Natural killer cell treated with Interleukin-12 subunit alpha and Interleukin-12 subunit beta and Interleukin-15 and Interleukin-18, amount 100 ng/mL, for 72 hours (primary cell): ENCODE measurements at regions not wholly inside any gene's neighbourhood (a gene's known extent, or its start where the extent isn't known, plus 50 kb on each side); places are given as distances from the start of the nearest gene placed in this dataset.
"Not testable (repeated sequence)": the region's sequence is repeated elsewhere in the genome, so short reads cannot be mapped to it uniquely, and the experiment has no call there.

Experiments used
- ATAC-seq, 2 donors: fragments of 150-1000 bp; cut with Tn5 transposase in 1 of 2; sonication (Bioruptor Pico), chemical (Tn5 transposase) in 1 of 2; 2 replicates each; pipeline ENCODE4 v1.10.0; 2021
- DNase-seq: peaks from one replicate; pipeline ENCODE4 v3.0.0; 2022; ENCODE audit warnings: low spot score
- H3K27ac Mint-ChIP-seq, 2 donors: 1 replicate in 1 of 2; 2 replicates in 1 of 2; pipeline ENCODE4 v1.8.0; 2022; ENCODE audit warnings: mixed read lengths in 2 of 2, mild to moderate bottlenecking in 1 of 2, moderate library complexity in 1 of 2
- H3K27me3 Mint-ChIP-seq, 2 donors: 1 replicate in 1 of 2; 2 replicates in 1 of 2; pipeline ENCODE4 v1.8.0; 2022; ENCODE audit warnings: mixed read lengths in 2 of 2
- H3K36me3 Mint-ChIP-seq: one replicate; pipeline ENCODE4 v1.8.0; 2022; ENCODE audit warnings: mixed read lengths
- H3K4me1 Mint-ChIP-seq, 2 donors: 1 replicate in 1 of 2; 2 replicates in 1 of 2; pipeline ENCODE4 v1.8.0; 2022; ENCODE audit warnings: low read depth in 2 of 2, mixed read lengths in 2 of 2, mild to moderate bottlenecking in 1 of 2
- H3K4me3 Mint-ChIP-seq: one replicate; pipeline ENCODE4 v1.8.0; 2022; ENCODE audit warnings: mixed read lengths
- H3K9me3 Mint-ChIP-seq: 2 replicates; pipeline ENCODE4 v1.8.0; 2022; ENCODE audit warnings: mixed read lengths

DNA sequence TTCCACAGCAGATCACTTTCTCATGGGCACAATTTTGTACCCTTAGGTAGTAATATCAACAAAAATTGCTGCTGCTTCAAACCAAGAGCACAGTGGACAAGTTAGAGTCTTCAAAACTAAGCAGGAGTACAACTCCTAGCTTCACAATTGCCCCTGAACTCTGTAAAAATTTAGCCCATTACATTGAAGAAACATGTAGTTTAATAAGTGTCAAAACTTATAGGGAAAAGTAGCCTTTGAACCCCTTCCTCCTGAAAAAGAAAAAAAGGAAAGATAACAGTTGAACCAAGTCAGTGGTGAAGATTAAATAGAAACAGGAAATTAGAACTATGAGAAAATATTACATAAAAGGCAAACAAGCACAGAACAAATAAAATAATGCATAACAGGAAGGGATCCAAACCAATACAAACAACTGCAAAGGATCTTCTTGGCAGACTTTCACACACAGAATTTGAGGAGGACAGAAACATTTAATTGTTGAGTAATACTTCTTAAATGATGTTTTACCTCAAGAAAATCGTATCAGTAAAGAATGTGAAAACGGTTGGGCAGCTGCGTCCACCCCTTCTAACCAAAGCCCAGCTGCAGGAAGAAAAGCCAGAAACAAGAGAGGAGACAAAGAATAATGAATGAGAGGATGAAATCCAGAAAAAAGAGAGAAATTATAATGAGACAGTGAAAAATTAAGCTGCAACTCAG lies 636.0 kb downstream of the NR2F1-AS1 start:
- Mint-ChIP-seq H3K36me3 (no peaks in the 10 kb centered on the region), H3K27me3 (no peaks in the 10 kb centered on the region), H3K4me1 (no peaks in the 10 kb centered on the region), H3K27ac (no peak overlapping the region), H3K9me3 (peaks cover 16% of the 10 kb centered on the region), H3K4me3 (no peak overlapping the region)
- no peak for DNase-seq
- ATAC-seq: no peak

DNA sequence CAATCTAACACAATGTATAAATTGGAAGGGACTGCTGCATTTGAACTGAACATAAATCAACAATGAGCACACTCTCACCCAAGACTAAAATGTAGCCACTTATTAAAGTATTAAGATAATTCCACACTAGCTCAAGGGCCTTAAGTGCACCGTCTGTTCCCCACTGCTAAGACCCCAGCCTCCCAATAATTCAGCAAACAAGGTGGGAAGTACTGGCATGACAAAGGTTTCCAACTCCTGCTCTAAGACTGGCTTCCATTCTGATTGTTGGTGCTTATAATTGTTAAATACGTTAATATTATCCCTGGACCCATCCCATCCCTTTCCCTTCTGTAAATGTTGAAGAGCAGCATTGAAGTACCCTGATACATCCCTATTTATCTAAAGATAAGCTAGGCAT lies 636.7 kb downstream of the NR2F1-AS1 start:
- Mint-ChIP-seq H3K27ac (no peak overlapping the region), H3K4me1 (no peaks in the 10 kb centered on the region), H3K4me3 (no peak overlapping the region), H3K9me3 (peaks cover 15% of the 10 kb centered on the region), H3K27me3 (no peaks in the 10 kb centered on the region), H3K36me3 (no peaks in the 10 kb centered on the region)
- ATAC-seq (no peak), DNase-seq (no peak)

DNA sequence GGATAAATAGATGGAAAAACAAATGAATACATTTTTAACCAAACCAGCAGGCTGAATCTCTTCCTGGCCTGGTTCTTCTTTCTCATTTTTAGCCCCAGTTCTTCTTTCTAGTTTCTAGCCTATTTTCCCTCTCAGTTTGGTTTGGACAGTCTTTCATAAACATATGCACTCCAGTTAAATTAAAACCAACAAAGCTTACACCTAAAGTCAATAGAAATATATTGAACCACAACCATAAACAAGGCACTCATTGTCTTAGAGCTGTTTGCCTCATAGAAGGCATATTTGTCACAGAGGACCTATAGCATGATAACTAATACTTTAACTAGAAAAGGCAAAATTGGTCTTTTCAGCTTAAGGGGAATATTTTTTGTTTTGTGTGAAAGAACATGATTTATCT lies 638.3 kb downstream of the NR2F1-AS1 start:
- Mint-ChIP-seq H3K27me3 (no peaks in the 10 kb centered on the region), H3K9me3 (peaks cover 12% of the 10 kb centered on the region), H3K4me3 (no peak overlapping the region), H3K36me3 (no peaks in the 10 kb centered on the region), H3K27ac (no peak overlapping the region), H3K4me1 (no peaks in the 10 kb centered on the region)
- no peak for ATAC-seq
- no peak for DNase-seq

DNA sequence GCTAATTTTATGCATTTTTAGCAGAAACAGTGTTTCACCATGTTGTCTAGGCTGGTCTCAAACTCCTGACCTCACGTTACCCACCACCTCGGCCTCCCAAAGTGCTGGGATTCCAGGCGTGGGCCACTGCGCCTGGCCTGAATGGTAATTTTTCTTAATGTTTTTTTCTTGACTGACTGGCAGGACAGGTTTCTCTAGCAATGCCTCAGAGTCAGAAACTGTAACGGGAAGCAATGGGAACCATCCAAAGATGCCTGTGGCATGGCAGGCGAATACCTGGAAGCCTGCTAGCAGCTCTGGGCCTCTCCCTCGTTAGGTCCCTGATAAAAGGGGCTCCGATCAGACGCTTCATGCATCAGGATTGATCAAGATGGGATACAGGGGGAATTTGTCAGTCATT lies 639.2 kb downstream of the NR2F1-AS1 start:
- no peaks in the 10 kb centered on the region for H3K27me3 Mint-ChIP-seq
- H3K4me3 Mint-ChIP-seq: no peak overlapping the region
- DNase-seq (no peak), ATAC-seq (no peak)
- H3K9me3 Mint-ChIP-seq: peaks cover 9% of the 10 kb centered on the region
- no peaks in the 10 kb centered on the region for H3K4me1 Mint-ChIP-seq
- H3K27ac Mint-ChIP-seq: no peak overlapping the region
- H3K36me3 Mint-ChIP-seq: no peaks in the 10 kb centered on the region

DNA sequence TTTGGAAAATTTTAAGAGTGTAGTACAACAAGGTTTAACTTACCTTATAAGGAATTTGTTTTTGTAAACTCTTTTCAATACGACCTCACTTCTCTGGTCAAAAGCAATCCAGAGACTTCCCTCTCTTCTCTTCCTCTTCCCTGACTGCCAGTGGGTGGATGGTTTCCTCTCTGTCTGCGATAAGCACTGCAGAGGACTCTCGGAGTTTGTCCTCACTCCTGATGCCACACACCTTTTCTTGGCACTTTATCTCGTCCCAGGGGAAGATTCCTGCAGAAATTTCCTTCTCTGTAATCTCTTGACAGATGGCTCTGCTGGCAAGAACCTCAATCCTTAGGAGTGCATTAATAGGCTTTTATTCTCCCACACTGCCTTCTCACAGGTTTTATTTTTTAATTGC lies 641.6 kb downstream of the NR2F1-AS1 start:
- ATAC-seq (no peak), DNase-seq (no peak)
- Mint-ChIP-seq H3K27ac (no peak overlapping the region), H3K9me3 (peaks cover 8% of the 10 kb centered on the region), H3K36me3 (no peaks in the 10 kb centered on the region), H3K4me3 (no peak overlapping the region), H3K4me1 (no peaks in the 10 kb centered on the region), H3K27me3 (no peaks in the 10 kb centered on the region)

DNA sequence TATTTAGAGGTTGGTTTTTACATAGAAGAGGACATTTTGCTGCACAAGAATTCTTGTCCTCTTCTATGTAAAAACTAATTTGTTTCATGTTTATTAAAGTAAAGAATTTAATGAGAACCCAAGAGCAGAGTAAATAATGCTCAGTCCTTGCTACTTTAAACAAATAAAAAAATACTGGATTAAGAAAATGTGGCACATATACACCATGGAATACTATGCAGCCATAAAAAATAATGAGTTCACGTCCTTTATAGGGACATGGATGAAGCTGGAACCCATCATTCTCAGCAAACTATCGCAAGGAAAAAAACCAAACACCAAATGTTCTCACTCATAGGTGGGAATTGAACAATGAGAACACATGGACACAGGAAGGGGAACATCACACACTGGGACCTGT lies 643.6 kb downstream of the NR2F1-AS1 start:
- not testable (repeated sequence) for H3K9me3 Mint-ChIP-seq, H3K27me3 Mint-ChIP-seq, H3K27ac Mint-ChIP-seq, H3K4me3 Mint-ChIP-seq, H3K36me3 Mint-ChIP-seq, DNase-seq, ATAC-seq, H3K4me1 Mint-ChIP-seq

DNA sequence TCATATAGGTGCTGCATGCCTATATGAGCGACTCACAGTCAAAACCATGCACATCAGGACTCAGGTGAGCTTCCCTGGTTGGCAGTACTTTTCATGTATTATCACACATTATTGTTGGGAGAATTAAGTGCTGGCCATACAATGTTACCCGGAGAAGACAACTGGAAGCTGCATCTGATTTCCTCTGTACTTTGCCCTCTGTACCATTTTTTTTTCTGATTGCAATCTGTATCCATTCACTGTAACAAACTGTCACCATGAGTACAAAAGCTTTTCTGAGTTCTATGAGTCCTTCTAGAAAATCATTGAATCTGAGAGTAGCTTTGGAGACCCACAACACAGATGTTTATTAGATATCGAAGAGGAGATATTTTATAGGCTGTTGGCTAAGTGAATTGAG lies 651.0 kb downstream of the NR2F1-AS1 start:
- no peaks in the 10 kb centered on the region for H3K36me3 Mint-ChIP-seq

DNA sequence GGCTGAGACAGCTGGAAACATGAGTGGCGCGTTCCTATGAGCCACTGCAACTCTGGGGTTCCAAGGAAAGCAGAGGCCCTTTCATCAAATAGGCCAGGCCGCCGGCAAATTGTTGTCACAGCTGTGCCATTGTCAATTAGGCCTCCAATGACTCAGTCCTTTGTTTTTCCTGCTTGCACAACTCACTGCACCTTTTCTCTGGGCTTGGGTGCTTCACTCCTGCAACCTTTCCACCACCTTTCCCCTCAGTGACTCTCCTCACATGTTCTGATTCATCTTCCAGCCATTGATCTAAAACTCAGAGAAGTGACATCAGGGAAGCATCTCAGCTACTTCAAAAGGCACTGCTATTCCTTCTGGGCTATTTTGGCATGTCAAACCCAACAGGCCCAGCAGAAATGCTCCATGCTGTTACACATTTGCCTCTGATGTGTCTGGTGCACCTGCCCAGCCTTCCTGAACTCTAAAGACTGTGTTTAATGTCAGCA lies 653.7 kb downstream of the NR2F1-AS1 start:
- no peak for DNase-seq
- no peak overlapping the region for H3K27ac Mint-ChIP-seq
- no peaks in the 10 kb centered on the region for H3K27me3 Mint-ChIP-seq
- peaks cover 15% of the 10 kb centered on the region for H3K9me3 Mint-ChIP-seq
- H3K4me1 Mint-ChIP-seq: no peaks in the 10 kb centered on the region
- ATAC-seq: no peak
- H3K36me3 Mint-ChIP-seq: no peaks in the 10 kb centered on the region
- H3K4me3 Mint-ChIP-seq: no peak overlapping the region

More for the DNA sequence above, 651.0 kb downstream of the NR2F1-AS1 start:
- ATAC-seq (no peak), DNase-seq (no peak)
- H3K4me3 Mint-ChIP-seq: no peak overlapping the region
- no peaks in the 10 kb centered on the region for H3K4me1 Mint-ChIP-seq
- H3K27me3 Mint-ChIP-seq: no peaks in the 10 kb centered on the region
- H3K27ac Mint-ChIP-seq: no peak overlapping the region
- H3K9me3 Mint-ChIP-seq: peaks cover 9% of the 10 kb centered on the region

DNA sequence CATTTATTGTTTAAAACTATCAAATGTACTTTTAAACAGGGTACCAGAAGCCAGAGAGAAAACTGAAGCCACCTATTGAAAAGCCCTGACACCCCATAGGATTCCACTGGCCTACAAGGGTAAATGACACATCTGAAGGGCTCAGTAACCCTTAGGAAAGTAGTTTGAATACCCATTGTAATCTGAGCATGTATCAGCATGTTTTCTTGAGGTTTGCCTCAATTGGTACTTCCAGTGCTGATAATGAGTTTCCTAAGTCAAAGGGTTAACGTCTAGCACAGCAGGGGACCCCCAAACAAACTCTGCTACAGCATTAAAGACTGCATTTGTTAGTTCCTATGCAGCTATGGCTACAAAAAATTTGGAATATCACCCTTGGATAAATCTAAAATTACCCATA lies 657.1 kb downstream of the NR2F1-AS1 start:
- H3K4me3 Mint-ChIP-seq: no peak overlapping the region
- no peak for ATAC-seq
- no peaks in the 10 kb centered on the region for H3K4me1 Mint-ChIP-seq
- no peaks in the 10 kb centered on the region for H3K27me3 Mint-ChIP-seq
- peaks cover 15% of the 10 kb centered on the region for H3K9me3 Mint-ChIP-seq
- no peaks in the 10 kb centered on the region for H3K36me3 Mint-ChIP-seq
- DNase-seq: no peak
- H3K27ac Mint-ChIP-seq: no peak overlapping the region

DNA sequence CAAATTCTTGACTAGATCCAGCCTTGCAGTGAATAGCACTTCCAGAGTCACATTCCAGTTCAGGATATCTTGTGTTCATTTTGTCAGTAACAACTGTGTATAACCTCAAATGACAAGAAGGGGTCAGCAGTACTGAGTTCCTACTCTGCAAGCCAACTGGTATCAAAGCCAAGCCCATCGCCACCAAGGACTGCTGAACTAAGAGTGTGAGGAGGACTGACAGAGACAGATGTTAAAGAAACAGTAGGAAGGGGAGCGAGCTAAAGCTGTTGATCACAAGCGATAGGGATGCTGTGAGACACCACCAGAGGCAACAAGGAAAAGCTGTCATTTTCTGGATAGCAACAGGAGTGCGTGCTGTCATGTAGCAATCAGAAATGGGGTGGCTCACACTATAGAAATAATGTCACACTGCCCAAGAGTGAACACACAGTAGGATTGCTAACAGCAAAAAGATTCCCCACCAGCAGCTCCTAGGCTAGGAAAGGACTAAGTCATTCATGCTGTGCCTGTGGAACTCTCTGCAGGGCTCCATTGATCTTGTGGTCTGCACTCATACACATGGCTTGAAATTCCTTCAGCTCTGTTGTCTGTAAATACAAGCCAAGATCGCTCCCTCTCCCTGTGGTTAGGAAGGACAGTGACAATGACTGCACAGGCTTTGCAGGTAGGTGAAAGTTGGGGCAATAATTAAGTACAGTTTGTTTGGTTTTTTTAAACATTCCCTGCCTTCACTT lies 658.6 kb downstream of the NR2F1-AS1 start:
- H3K36me3 Mint-ChIP-seq: no peaks in the 10 kb centered on the region
- no peak overlapping the region for H3K4me3 Mint-ChIP-seq
- H3K4me1 Mint-ChIP-seq: no peaks in the 10 kb centered on the region
- no peak overlapping the region for H3K27ac Mint-ChIP-seq
- ATAC-seq (no peak), DNase-seq (no peak)
- H3K27me3 Mint-ChIP-seq: no peaks in the 10 kb centered on the region
- peaks cover 14% of the 10 kb centered on the region for H3K9me3 Mint-ChIP-seq

DNA sequence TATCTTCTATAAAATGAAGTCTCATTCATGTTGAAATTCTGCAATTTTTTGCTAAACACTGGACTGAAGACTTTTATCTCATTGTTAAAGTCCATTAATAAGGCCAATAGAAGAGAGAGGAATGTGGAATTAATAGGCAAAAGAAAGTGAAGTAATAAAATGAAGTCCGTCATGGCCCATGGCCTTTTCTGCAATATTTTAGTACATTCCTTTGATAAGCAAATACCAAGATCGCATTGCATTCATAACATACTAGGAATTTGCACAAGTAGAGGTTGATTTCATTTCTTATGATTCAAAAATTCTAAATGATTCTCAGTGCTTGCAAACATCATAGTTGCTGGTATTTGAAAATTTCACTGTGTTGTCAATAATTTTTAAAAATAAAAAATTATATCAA lies 664.0 kb downstream of the NR2F1-AS1 start:
- H3K27ac Mint-ChIP-seq: no peak overlapping the region
- H3K4me3 Mint-ChIP-seq: no peak overlapping the region
- ATAC-seq (no peak), DNase-seq (no peak)
- H3K9me3 Mint-ChIP-seq: peaks cover under 1% of the 10 kb centered on the region
- no peaks in the 10 kb centered on the region for H3K27me3 Mint-ChIP-seq
- H3K4me1 Mint-ChIP-seq: no peaks in the 10 kb centered on the region
- no peaks in the 10 kb centered on the region for H3K36me3 Mint-ChIP-seq

DNA sequence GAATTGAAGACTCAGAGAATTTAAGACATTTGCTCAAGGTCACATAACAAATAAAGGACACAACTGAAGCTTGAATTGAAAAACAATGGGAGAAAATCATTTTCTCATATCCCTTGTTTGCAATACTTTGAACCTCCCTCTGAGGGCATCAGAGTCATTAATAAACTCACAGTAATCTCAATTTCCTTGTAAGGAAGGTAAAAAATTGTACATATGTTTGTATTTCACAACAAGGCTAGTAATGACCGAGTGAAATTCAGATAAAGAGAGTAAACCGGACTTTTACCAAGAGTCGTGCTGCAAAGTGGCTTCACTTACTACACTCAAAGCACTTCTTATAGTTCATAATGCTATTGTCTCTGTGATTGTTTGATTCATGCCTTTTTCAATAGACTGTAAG lies 665.0 kb downstream of the NR2F1-AS1 start:
- H3K4me1 Mint-ChIP-seq: no peaks in the 10 kb centered on the region
- H3K9me3 Mint-ChIP-seq: no peaks in the 10 kb centered on the region
- H3K36me3 Mint-ChIP-seq: no peaks in the 10 kb centered on the region
- DNase-seq (no peak), ATAC-seq (no peak)
- H3K27me3 Mint-ChIP-seq: no peaks in the 10 kb centered on the region
- H3K4me3 Mint-ChIP-seq: no peak overlapping the region
- H3K27ac Mint-ChIP-seq: no peak overlapping the region

DNA sequence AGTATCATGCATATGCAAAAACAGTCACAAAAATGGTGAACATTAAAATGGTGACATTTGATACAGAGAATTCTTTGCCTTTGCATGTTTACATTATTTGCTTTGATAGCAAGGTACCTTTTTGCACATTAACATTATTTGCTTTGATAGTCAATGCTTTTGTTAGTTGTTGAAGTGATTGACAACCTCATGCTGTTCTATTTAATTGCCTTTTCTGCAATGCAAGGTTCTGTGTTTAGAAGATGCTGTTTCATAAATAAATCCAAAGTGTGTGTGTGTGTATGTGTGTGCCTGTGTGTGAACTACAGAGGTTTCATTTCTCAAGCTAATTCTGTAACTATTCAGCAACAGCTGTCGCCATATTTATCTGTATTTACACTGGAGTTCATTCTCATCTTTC lies 668.7 kb downstream of the NR2F1-AS1 start:
- Mint-ChIP-seq H3K4me3 (no peak overlapping the region), H3K36me3 (no peaks in the 10 kb centered on the region), H3K9me3 (no peaks in the 10 kb centered on the region), H3K4me1 (no peaks in the 10 kb centered on the region), H3K27me3 (no peaks in the 10 kb centered on the region), H3K27ac (no peak overlapping the region)
- ATAC-seq: no peak
- DNase-seq: no peak

DNA sequence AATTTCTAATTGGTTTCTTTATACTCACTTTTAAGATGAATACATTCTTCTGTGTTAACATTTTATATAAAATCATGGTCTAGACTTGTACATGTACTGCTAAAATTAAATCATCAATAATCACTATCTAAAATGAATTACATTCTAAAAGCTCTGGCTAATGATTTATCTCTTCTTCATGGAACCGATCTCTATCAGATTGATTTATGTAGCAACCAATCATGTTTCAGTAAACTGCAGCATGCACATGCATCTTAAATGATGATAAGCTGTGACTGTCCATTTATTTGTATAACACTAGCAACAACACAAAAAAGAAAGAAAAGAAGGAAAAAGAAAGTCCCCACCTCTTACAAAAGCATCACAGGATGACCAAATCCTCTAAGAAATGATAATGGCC lies 669.2 kb downstream of the NR2F1-AS1 start:
- no peak for ATAC-seq
- no peaks in the 10 kb centered on the region for H3K27me3 Mint-ChIP-seq
- no peak overlapping the region for H3K27ac Mint-ChIP-seq
- no peak overlapping the region for H3K4me3 Mint-ChIP-seq
- no peaks in the 10 kb centered on the region for H3K9me3 Mint-ChIP-seq
- DNase-seq: no peak
- no peaks in the 10 kb centered on the region for H3K4me1 Mint-ChIP-seq
- H3K36me3 Mint-ChIP-seq: no peaks in the 10 kb centered on the region
